HPDE6-E6E7 (cell line): ENCODE measurements at regions not wholly inside any gene's neighbourhood (a gene's known extent, or its start where the extent isn't known, plus 50 kb on each side); places are given as distances from the start of the nearest gene placed in this dataset.

Experiments
- DNase-seq: peaks from one replicate; pipeline ENCODE4 v3.0.0; 2011; ENCODE audit warnings: missing footprints; ENCODE audit errors: extremely low spot score

GRCh38 chr9:82582693-82583092 lies 480.2 kb downstream of the RASEF start:
- no peak for DNase-seq

- DNase-seq, result no peak
These were observed 479.4 kb downstream of the RASEF start for GRCh38 chr9:82583524-82583923.

GRCh38 chr9:82584349-82584863 lies 478.5 kb downstream of the RASEF start:
- no peak for DNase-seq

GRCh38 chr9:82586918-82587356 lies 476.0 kb downstream of the RASEF start:
- no peak for DNase-seq

GRCh38 chr9:82588301-82589180 lies 474.4 kb downstream of the RASEF start:
- DNase-seq, result no peak

GRCh38 chr9:82590845-82591244 lies 472.1 kb downstream of the RASEF start:
- no peak for DNase-seq

GRCh38 chr9:82593501-82593900 lies 469.4 kb downstream of the RASEF start:
- no peak for DNase-seq

- DNase-seq, result no peak
These were observed 465.4 kb downstream of the RASEF start for GRCh38 chr9:82597241-82598203.

GRCh38 chr9:82598241-82599039 lies 464.5 kb downstream of the RASEF start:
- no peak for DNase-seq

- no peak for DNase-seq
These were observed 463.5 kb downstream of the RASEF start for GRCh38 chr9:82599336-82599949.

- DNase-seq, result no peak
These were observed 462.2 kb downstream of the RASEF start for GRCh38 chr9:82600536-82601292.

- DNase-seq, result no peak
These were observed 461.6 kb downstream of the RASEF start for GRCh38 chr9:82601293-82601771.

- DNase-seq, result no peak
These were observed 457.8 kb downstream of the RASEF start for GRCh38 chr9:82604947-82605656.

GRCh38 chr9:82605657-82606031 lies 457.3 kb downstream of the RASEF start:
- DNase-seq, result no peak

- no peak for DNase-seq
These were observed 456.9 kb downstream of the RASEF start for GRCh38 chr9:82606071-82606470.

GRCh38 chr9:82606492-82607382 lies 456.2 kb downstream of the RASEF start:
- DNase-seq, result peak; percentile 51

GRCh38 chr9:82608487-82608886 lies 454.5 kb downstream of the RASEF start:
- no peak for DNase-seq

- no peak for DNase-seq
These were observed 450.0 kb downstream of the RASEF start for GRCh38 chr9:82612942-82613341.
